Loucy (cell line): ENCODE measurements at regions not wholly inside any gene's neighbourhood (a gene's known extent, or its start where the extent isn't known, plus 50 kb on each side); places are given as distances from the start of the nearest gene placed in this dataset.

ENCODE experiments used
- H2AFZ ChIP-seq: fragments of 200-600 bp; sonication (generic); 2 replicates; pipeline ENCODE4 v1.6.0; 2016; ENCODE audit warnings: antibody characterized with exemption, mild to moderate bottlenecking, low read length, moderate library complexity
- H3F3A ChIP-seq: fragments of 200-600 bp; 2 replicates; pipeline ENCODE4 v1.6.0; 2016; ENCODE audit warnings: antibody characterized with exemption, low read depth, mild to moderate bottlenecking
- H3K27me3 ChIP-seq: fragments of 200-600 bp; sonication (generic); 2 replicates; pipeline ENCODE4 v1.6.1; 2014; ENCODE audit warnings: low read length, mild to moderate bottlenecking; ENCODE audit not compliant: insufficient read depth, poor library complexity, severe bottlenecking
- H3K36me3 ChIP-seq: fragments of 200-600 bp; sonication (generic); 2 replicates; pipeline ENCODE4 v1.6.1; 2016; ENCODE audit warnings: low read length; ENCODE audit not compliant: insufficient read depth
- H3K4me1 ChIP-seq: fragments of 200-600 bp; sonication (generic); 2 replicates; pipeline ENCODE4 v1.5.1; 2014; ENCODE audit warnings: low read length, mild to moderate bottlenecking; ENCODE audit not compliant: insufficient read depth, poor library complexity, severe bottlenecking
- H3K4me2 ChIP-seq: fragments of 200-600 bp; sonication (generic); 2 replicates; pipeline ENCODE4 v1.6.0; 2014; ENCODE audit warnings: antibody characterized with exemption, low read length, low read depth, mild to moderate bottlenecking; ENCODE audit not compliant: poor library complexity, severe bottlenecking
- H3K4me3 ChIP-seq: fragments of 200-600 bp; sonication (generic); 2 replicates; pipeline ENCODE4 v1.5.1; 2014; ENCODE audit warnings: low read length, mild to moderate bottlenecking, mixed read lengths; ENCODE audit not compliant: poor library complexity, severe bottlenecking
- H3K79me2 ChIP-seq: fragments of 200-600 bp; sonication (generic); 2 replicates; pipeline ENCODE4 v1.6.1; 2014; ENCODE audit warnings: low read length; ENCODE audit not compliant: insufficient read depth
- H3K9ac ChIP-seq: fragments of 200-600 bp; sonication (generic); 2 replicates; pipeline ENCODE4 v1.6.0; 2014; ENCODE audit warnings: mild to moderate bottlenecking, low read depth, low read length, moderate library complexity; ENCODE audit not compliant: poor library complexity, severe bottlenecking
- H3K9me2 ChIP-seq: fragments of 200-600 bp; sonication (generic); replicated peaks from 2 replicates; pipeline ENCODE4 v1.6.1; 2016; ENCODE audit warnings: low read depth, low read length, mixed read lengths
- H3K9me3 ChIP-seq: fragments of 200-600 bp; sonication (generic); 2 replicates; pipeline ENCODE4 v1.6.1; 2014; ENCODE audit warnings: mild to moderate bottlenecking, antibody characterized with exemption, low read length, low read depth; ENCODE audit not compliant: insufficient read depth
- H4K20me1 ChIP-seq: fragments of 200-600 bp; sonication (generic); 2 replicates; pipeline ENCODE4 v1.6.0; 2014; ENCODE audit warnings: antibody characterized with exemption, low read length, mild to moderate bottlenecking; ENCODE audit not compliant: insufficient read depth, poor library complexity, severe bottlenecking
- CTCF ChIP-seq: fragments of 200-600 bp; sonication (generic); conservative IDR thresholded peaks from 2 replicates; pipeline ENCODE4 v1.5.1; 2014; ENCODE audit warnings: mild to moderate bottlenecking, antibody characterized with exemption, low read length
- EZH2phosphoT487 ChIP-seq: fragments of 200-600 bp; IDR thresholded peaks from 2 replicates; pipeline ENCODE4 v1.6.1; 2018; ENCODE audit warnings: antibody characterized with exemption, mild to moderate bottlenecking, moderate library complexity, borderline replicate concordance

- Histone ChIP-seq H2AFZ (no peak overlapping the region), H3K9ac (no peak overlapping the region), H3K9me2 (no peaks in the 10 kb centered on the region), H3K4me3 (no peak overlapping the region), H3K9me3 (no peaks in the 10 kb centered on the region), H3K27me3 (no peaks in the 10 kb centered on the region), H3K36me3 (no peaks in the 10 kb centered on the region), H3K4me2 (no peak overlapping the region), H4K20me1 (no peaks in the 10 kb centered on the region), H3K4me1 (no peaks in the 10 kb centered on the region), H3K79me2 (no peaks in the 10 kb centered on the region), H3F3A (no peaks in the 10 kb centered on the region)
- no peak for TF ChIP-seq EZH2phosphoT487
- TF ChIP-seq CTCF, result no peak
Measured at GRCh38 chrX:44042116-44042515, 68.9 kb upstream of the NDP start.

GRCh38 chrX:44040406-44040805, 67.2 kb upstream of the NDP start:
- Histone ChIP-seq H3K9me3 (no peaks in the 10 kb centered on the region), H2AFZ (no peak overlapping the region)
- TF ChIP-seq EZH2phosphoT487, result no peak
- TF ChIP-seq CTCF, result no peak

GRCh38 chrX:44039556-44039955, 66.4 kb upstream of the NDP start:
- no peaks in the 10 kb centered on the region for H3K36me3 ChIP-seq
- no peaks in the 10 kb centered on the region for H3K79me2 ChIP-seq
- H3K4me1 ChIP-seq, result peaks cover 10% of the 10 kb centered on the region
- no peak overlapping the region for H2AFZ ChIP-seq
- no peaks in the 10 kb centered on the region for H3K9me2 ChIP-seq
- TF ChIP-seq CTCF (no peak), EZH2phosphoT487 (no peak)
- no peaks in the 10 kb centered on the region for H3K27me3 ChIP-seq
- H3F3A ChIP-seq, result no peaks in the 10 kb centered on the region
- no peak overlapping the region for H3K4me2 ChIP-seq
- H3K9ac ChIP-seq, result no peak overlapping the region
- no peak overlapping the region for H3K4me3 ChIP-seq
- H3K9me3 ChIP-seq, result no peaks in the 10 kb centered on the region
- no peaks in the 10 kb centered on the region for H4K20me1 ChIP-seq

More at GRCh38 chrX:44040406-44040805, 67.2 kb upstream of the NDP start:
- no peaks in the 10 kb centered on the region for H3K79me2 ChIP-seq
- H3K27me3 ChIP-seq, result no peaks in the 10 kb centered on the region
- H3K4me2 ChIP-seq, result no peak overlapping the region
- H3K4me1 ChIP-seq, result peaks cover 6% of the 10 kb centered on the region
- no peak overlapping the region for H3K4me3 ChIP-seq
- H3F3A ChIP-seq, result no peaks in the 10 kb centered on the region
- H4K20me1 ChIP-seq, result no peaks in the 10 kb centered on the region
- H3K9me2 ChIP-seq, result no peaks in the 10 kb centered on the region
- no peaks in the 10 kb centered on the region for H3K36me3 ChIP-seq
- no peak overlapping the region for H3K9ac ChIP-seq
